SK-N-SH (cell line): ENCODE measurements at regions not wholly inside any gene's neighbourhood (a gene's known extent, or its start where the extent isn't known, plus 50 kb on each side); places are given as distances from the start of the nearest gene placed in this dataset.
A peak's percentile ranks its signal among the peaks of the same experiment; 100 is the strongest.

Experiments used
- CTCF ChIA-PET: fragments of 300-600, 350-600 bp; formaldehyde crosslinking; extraction: SDS; loops from one replicate; lab custom pipeline; 2021; lab: Yijun Ruan, JAX
- POLR2A ChIA-PET: fragments of 350-600 bp; sonication (Branson Sonifier 250); formaldehyde crosslinking; extraction: SDS; loops from one replicate; lab custom pipeline; 2020; ENCODE audit warnings: antibody characterized with exemption, inconsistent platforms; lab: Yijun Ruan, JAX
- DNase-seq: peaks from one replicate; pipeline ENCODE4 v3.0.0; 2012
- H2AFZ ChIP-seq: fragments of 200-600 bp; sonication (generic); 2 replicates; pipeline ENCODE4 v1.8.1; 2016; ENCODE audit warnings: antibody characterized with exemption, mild to moderate bottlenecking, low read depth
- H3F3A ChIP-seq: fragments of 200-600 bp; sonication (generic); replicated peaks from 2 replicates; pipeline ENCODE3; 2016; ENCODE audit warnings: antibody characterized with exemption, mild to moderate bottlenecking; ENCODE audit not compliant: insufficient read depth
- H3K27ac ChIP-seq, 2 experiments: fragments of 200-500 bp in 1 of 2; fragments of 200-600 bp in 1 of 2; sonication (Bioruptor generic) in 1 of 2; sonication (generic), shearing (Covaris generic) in 1 of 2; 2 replicates each; pipeline versions ENCODE4 v1.5.1 to v1.6.1; 2014 to 2016; ENCODE audit warnings: low read depth in 2 of 2, inconsistent platforms in 1 of 2, low read length in 1 of 2, mild to moderate bottlenecking in 1 of 2, mixed read lengths in 1 of 2
- H3K27me3 ChIP-seq: fragments of 200-600 bp; sonication (generic), shearing (Covaris generic); 2 replicates; pipeline ENCODE4 v1.6.1; 2016; ENCODE audit warnings: mixed run types; ENCODE audit not compliant: insufficient read depth
- H3K36me3 ChIP-seq, 2 experiments: fragments of 200-500 bp in 1 of 2; fragments of 200-600 bp in 1 of 2; sonication (Bioruptor generic) in 1 of 2; sonication (generic) in 1 of 2; replicated peaks in 1 of 2; 2 replicates each; pipeline versions ENCODE3 to v1.5.1; 2014 to 2016; ENCODE audit warnings: low read length in 1 of 2, mild to moderate bottlenecking in 1 of 2; ENCODE audit not compliant: insufficient read depth in 2 of 2, control insufficient read depth in 1 of 2
- H3K4me1 ChIP-seq, 2 experiments: fragments of 200-500 bp in 1 of 2; fragments of 200-600 bp in 1 of 2; sonication (Bioruptor generic) in 1 of 2; sonication (generic), shearing (Covaris generic) in 1 of 2; 2 replicates each; pipeline versions ENCODE4 v1.5.1 to v1.6.1; 2014 to 2016; ENCODE audit warnings: low read depth in 1 of 2, low read length in 1 of 2, mixed run types in 1 of 2; ENCODE audit not compliant: insufficient read depth in 2 of 2, control insufficient read depth in 1 of 2
- H3K4me2 ChIP-seq: fragments of 200-600 bp; sonication (generic), shearing (Covaris generic); 2 replicates; pipeline ENCODE4 v1.6.1; 2017; ENCODE audit warnings: mixed run types
- H3K4me3 ChIP-seq, 2 experiments: fragments of 200-500 bp in 1 of 2; fragments of 200-600 bp in 1 of 2; sonication (Bioruptor generic) in 1 of 2; sonication (generic), shearing (Covaris generic) in 1 of 2; 2 replicates each; pipeline versions ENCODE4 v1.5.1 to v1.8.1; 2014 to 2016; ENCODE audit warnings: low read depth in 2 of 2, inconsistent platforms in 1 of 2, low read length in 1 of 2, mild to moderate bottlenecking in 1 of 2, mixed read lengths in 1 of 2, moderate library complexity in 1 of 2
- H3K79me2 ChIP-seq: fragments of 200-600 bp; sonication (generic); 2 replicates; pipeline ENCODE4 v1.8.1; 2017; ENCODE audit warnings: mild to moderate bottlenecking; ENCODE audit not compliant: insufficient read depth
- H3K9ac ChIP-seq: fragments of 200-600 bp; sonication (generic); 2 replicates; pipeline ENCODE4 v1.6.1; 2017; ENCODE audit warnings: mixed run types
- H3K9me2 ChIP-seq: fragments of 200-600 bp; sonication (generic); 2 replicates; pipeline ENCODE4 v1.6.1; 2017; ENCODE audit warnings: mixed run types
- H3K9me3 ChIP-seq: fragments of 200-600 bp; sonication (generic); 2 replicates; pipeline ENCODE4 v1.6.1; 2017; ENCODE audit warnings: mixed run types, mild to moderate bottlenecking, moderate library complexity
- H4K20me1 ChIP-seq: fragments of 200-600 bp; sonication (generic); 2 replicates; pipeline ENCODE4 v1.6.1; 2017; ENCODE audit warnings: mild to moderate bottlenecking, mixed run types; ENCODE audit not compliant: insufficient read depth
- CHD2 ChIP-seq: fragments of 150-350 bp; IDR thresholded peaks from 2 replicates; pipeline ENCODE4 v1.6.1; 2018; ENCODE audit warnings: low read length; ENCODE audit not compliant: partially characterized antibody
- CTCF ChIP-seq: fragments of 200-600 bp; sonication (generic); IDR thresholded peaks from 2 replicates; pipeline ENCODE4 v1.6.1; 2017; ENCODE audit warnings: antibody characterized with exemption, mild to moderate bottlenecking, moderate library complexity
- FOSL2 ChIP-seq: IDR thresholded peaks from 2 replicates; pipeline ENCODE4 v1.4.0; 2012; ENCODE audit warnings: low read depth, mild to moderate bottlenecking, moderate library complexity, borderline replicate concordance
- GABPA ChIP-seq: IDR thresholded peaks from 2 replicates; pipeline ENCODE4 v1.4.0; 2012; ENCODE audit warnings: low read depth, mild to moderate bottlenecking
- GATA2 ChIP-seq: sonication (generic); formaldehyde crosslinking; IDR thresholded peaks from 2 replicates; pipeline ENCODE4 v1.5.0; 2020; ENCODE audit warnings: mild to moderate bottlenecking, missing genetic modification reagents
- JUND ChIP-seq: IDR thresholded peaks from 2 replicates; pipeline ENCODE4 v1.4.0; 2012
- MAX ChIP-seq: IDR thresholded peaks from 2 replicates; pipeline ENCODE4 v1.4.0; 2012; ENCODE audit warnings: low read depth
- MEF2A ChIP-seq: IDR thresholded peaks from 2 replicates; pipeline ENCODE4 v1.4.0; 2012; ENCODE audit warnings: low read depth, borderline replicate concordance
- MXI1 ChIP-seq: IDR thresholded peaks from 2 replicates; pipeline ENCODE4 v1.6.1; 2012; ENCODE audit warnings: mild to moderate bottlenecking, low read depth, low read length, improper control_type of control experiment
- RAD21 ChIP-seq: IDR thresholded peaks from 2 replicates; pipeline ENCODE4 v1.6.1; 2012; ENCODE audit warnings: mild to moderate bottlenecking, low read length
- RCOR1 ChIP-seq: fragments of 150-350 bp; IDR thresholded peaks from 2 replicates; pipeline ENCODE4 v1.6.1; 2017; ENCODE audit warnings: antibody characterized with exemption, low read length
- USF2 ChIP-seq: fragments of 150-350 bp; IDR thresholded peaks from 2 replicates; pipeline ENCODE4 v1.6.1; 2017; ENCODE audit warnings: antibody characterized with exemption, low read length, low read depth, borderline replicate concordance
- WGBS: methylation state at CpG from one replicate; pipeline ENCODE4 v1.1.6; 2017; ENCODE audit warnings: low lambda C conversion rate; 5-methylcytosine and 5-hydroxymethylcytosine counted together

- TF ChIP-seq USF2 = no peak
- peak; percentile 18; the same call in 1 of the 2 replicates for TF ChIP-seq JUND
- TF ChIP-seq GATA2 (CRISPR knock-in tag) = no peak
- no peak for TF ChIP-seq MXI1
- no peak for TF ChIP-seq CTCF
- TF ChIP-seq GABPA = no peak
- TF ChIP-seq RCOR1 = no peak
- TF ChIP-seq CHD2 = no peak
- peak; percentile 51 for TF ChIP-seq FOSL2
- TF ChIP-seq MAX = peak; percentile 69
Observed at GRCh38 chr14:50001151-50001998, 108.5 kb downstream of the ARF6 start (continued).

GRCh38 chr14:50001999-50002925 is 109.4 kb downstream of the ARF6 start:
- Histone ChIP-seq H3K27ac (peak overlapping the region; percentile 87 to 96; a peak in 3 of 4 replicates), H3K9ac (peak overlapping the region; percentile 69), H3K27me3 (no peaks in the 10 kb centered on the region), H3K4me2 (peak overlapping the region; percentile 68), H3K79me2 (no peaks in the 10 kb centered on the region), H3K36me3 (no peaks in the 10 kb centered on the region), H3K9me3 (no peaks in the 10 kb centered on the region), H3F3A (peaks cover 44% of the 10 kb centered on the region), H3K4me1 (peaks cover 45 to 59% of the 10 kb centered on the region in 2 experiments), H3K9me2 (no peaks in the 10 kb centered on the region), H4K20me1 (no peaks in the 10 kb centered on the region), H3K4me3 (no peak overlapping the region), H2AFZ (no peak overlapping the region)
- ChIA-PET POLR2A (no interaction called here), CTCF (interaction anchor here (1.5 to 1.8 kb wide), 3 partner anchors 60 to 140 kb away, joined by 4 to 6 read pairs (median 4); no protein-coding TSS in a partner anchor)
- WGBS = 81% methylated on average over 10 of the region's 10 CpGs
- TF ChIP-seq MEF2A (peak; percentile 0; the same call in 1 of the 2 replicates), RAD21 (no peak)
- no peak for DNase-seq
